HepG2 (cell line): ENCODE measurements at regions not wholly inside any gene's neighbourhood (a gene's known extent, or its start where the extent isn't known, plus 50 kb on each side); places are given as distances from the start of the nearest gene placed in this dataset.

Experiments used
- ATM ChIP-seq: fragments of 450-650 bp; IDR thresholded peaks from 2 replicates; pipeline ENCODE4 v1.7.1; 2017; ENCODE audit warnings: mild to moderate bottlenecking, borderline replicate concordance
- ESRRA ChIP-seq: sonication (generic); formaldehyde crosslinking; IDR thresholded peaks from 2 replicates; pipeline ENCODE4 v1.5.1; 2020; ENCODE audit warnings: mild to moderate bottlenecking, low read depth, missing genetic modification reagents
- JUNB ChIP-seq: sonication (generic); formaldehyde crosslinking; IDR thresholded peaks from 2 replicates; pipeline ENCODE4 v1.8.0; 2022; ENCODE audit warnings: missing genetic modification reagents, mild to moderate bottlenecking, borderline replicate concordance
- KAT2B ChIP-seq: fragments of 150-350 bp; IDR thresholded peaks from 2 replicates; pipeline ENCODE4 v1.6.1; 2014; ENCODE audit warnings: low read depth, low read length, borderline replicate concordance
- KMT2B ChIP-seq: IDR thresholded peaks from 2 replicates; pipeline ENCODE4 v1.6.1; 2016; ENCODE audit warnings: missing genetic modification reagents, missing compliant biosample characterization
- MXI1 ChIP-seq: IDR thresholded peaks from 3 replicates; pipeline ENCODE4 v1.6.1; 2012; ENCODE audit warnings: low read depth, low read length, inconsistent platforms, borderline replicate concordance
- ONECUT2 ChIP-seq: sonication (generic); formaldehyde crosslinking; IDR thresholded peaks from 2 replicates; pipeline ENCODE4 v1.4.0; 2020; ENCODE audit warnings: missing genetic modification reagents
- SIX1 ChIP-seq: sonication (generic); formaldehyde crosslinking; IDR thresholded peaks from 2 replicates; pipeline ENCODE4 v1.4.0; 2020; ENCODE audit warnings: missing genetic modification reagents, borderline replicate concordance
- SMAD1 ChIP-seq: sonication (generic); formaldehyde crosslinking; IDR thresholded peaks from 2 replicates; pipeline ENCODE4 v1.4.0; 2020; ENCODE audit warnings: missing genetic modification reagents, low read depth, mild to moderate bottlenecking, borderline replicate concordance
- TBX3 ChIP-seq: fragments of 450-650 bp; IDR thresholded peaks from 2 replicates; pipeline ENCODE4 v1.6.1; 2017; ENCODE audit warnings: antibody characterized with exemption, mild to moderate bottlenecking, inconsistent platforms, borderline replicate concordance
- TEAD3 ChIP-seq: optimal IDR thresholded peaks from 2 replicates; pipeline ENCODE3; 2016; ENCODE audit warnings: borderline replicate concordance
- U2AF1 ChIP-seq: fragments of 200-400 bp; formaldehyde crosslinking; optimal IDR thresholded peaks from 2 replicates; pipeline ENCODE3; 2017; ENCODE audit warnings: mild to moderate bottlenecking, low read depth, low read length
- ZBTB42 ChIP-seq: sonication (generic); formaldehyde crosslinking; IDR thresholded peaks from 2 replicates; pipeline ENCODE4 v1.5.0; 2020; ENCODE audit warnings: mild to moderate bottlenecking, missing genetic modification reagents
- ZBTB7B ChIP-seq: sonication (generic); formaldehyde crosslinking; IDR thresholded peaks from 2 replicates; pipeline ENCODE4 v1.4.0; 2020; ENCODE audit warnings: missing genetic modification reagents
- ZFYVE20 ChIP-seq: sonication (generic); formaldehyde crosslinking; IDR thresholded peaks from 2 replicates; pipeline ENCODE4 v1.8.0; 2023; ENCODE audit warnings: low read depth, mild to moderate bottlenecking, moderate library complexity, missing genetic modification reagents, borderline replicate concordance
- ZNF274 ChIP-seq: sonication (generic); formaldehyde crosslinking; IDR thresholded peaks from 2 replicates; pipeline ENCODE4 v1.5.1; 2020; ENCODE audit warnings: mild to moderate bottlenecking, missing genetic modification reagents
- ZNF432 ChIP-seq: sonication (generic); formaldehyde crosslinking; IDR thresholded peaks from 2 replicates; pipeline ENCODE4 v1.5.0; 2020; ENCODE audit warnings: missing genetic modification reagents, mild to moderate bottlenecking, borderline replicate concordance
- TF ChIP-seq, protein P1 (sequence below): IDR thresholded peaks from 2 replicates; pipeline ENCODE4 v1.6.1; 2016; ENCODE audit warnings: low read depth
- TF ChIP-seq, protein P2 (sequence below): sonication (generic); formaldehyde crosslinking; IDR thresholded peaks from 2 replicates; pipeline ENCODE4 v1.4.0; 2020; ENCODE audit warnings: missing genetic modification reagents
- TF ChIP-seq, protein P3 (sequence below): sonication (generic); formaldehyde crosslinking; IDR thresholded peaks from 2 replicates; pipeline ENCODE4 v1.8.0; 2022; ENCODE audit warnings: low read depth, missing genetic modification reagents
- TF ChIP-seq, protein P4 (sequence below): IDR thresholded peaks from 2 replicates; pipeline ENCODE4 v1.6.1; 2016; ENCODE audit warnings: missing compliant biosample characterization, missing genetic modification reagents, borderline replicate concordance

DNA sequence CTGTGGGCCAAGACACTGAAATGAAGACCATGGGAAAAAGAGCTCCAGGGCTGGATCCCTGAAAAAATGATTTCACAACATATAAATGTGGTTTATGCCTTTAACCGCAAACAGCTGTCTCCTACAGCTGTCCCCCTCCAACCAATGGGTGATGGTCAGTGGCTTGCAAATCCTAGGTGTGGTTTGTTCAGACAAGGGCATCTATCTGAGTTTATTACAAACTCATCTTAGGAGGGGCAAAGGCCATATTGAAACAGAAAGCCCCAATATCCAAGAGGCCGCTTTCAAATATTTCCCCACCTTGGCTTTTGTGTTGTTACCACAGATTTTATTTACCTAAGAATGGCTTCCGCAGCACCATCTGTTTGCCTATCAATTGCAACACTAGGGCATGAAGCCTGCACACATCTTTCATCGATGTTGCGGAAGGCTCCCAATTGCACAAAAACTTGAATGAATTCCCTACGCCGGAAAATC, 503.6 kb upstream of the AMELY start (continued):
- TF ChIP-seq KAT2B, result no peak
- TF ChIP-seq, protein P1, sequence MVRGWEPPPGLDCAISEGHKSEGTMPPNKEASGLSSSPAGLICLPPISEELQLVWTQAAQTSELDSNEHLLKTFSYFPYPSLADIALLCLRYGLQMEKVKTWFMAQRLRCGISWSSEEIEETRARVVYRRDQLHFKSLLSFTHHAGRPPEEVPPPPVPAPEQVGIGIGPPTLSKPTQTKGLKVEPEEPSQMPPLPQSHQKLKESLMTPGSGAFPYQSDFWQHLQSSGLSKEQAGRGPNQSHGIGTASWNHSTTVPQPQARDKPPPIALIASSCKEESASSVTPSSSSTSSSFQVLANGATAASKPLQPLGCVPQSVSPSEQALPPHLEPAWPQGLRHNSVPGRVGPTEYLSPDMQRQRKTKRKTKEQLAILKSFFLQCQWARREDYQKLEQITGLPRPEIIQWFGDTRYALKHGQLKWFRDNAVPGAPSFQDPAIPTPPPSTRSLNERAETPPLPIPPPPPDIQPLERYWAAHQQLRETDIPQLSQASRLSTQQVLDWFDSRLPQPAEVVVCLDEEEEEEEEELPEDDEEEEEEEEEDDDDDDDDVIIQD (CRISPR knock-in tag), result no peak
- TF ChIP-seq ATM, result no peak
- no peak for TF ChIP-seq MXI1
- TF ChIP-seq, protein P2, sequence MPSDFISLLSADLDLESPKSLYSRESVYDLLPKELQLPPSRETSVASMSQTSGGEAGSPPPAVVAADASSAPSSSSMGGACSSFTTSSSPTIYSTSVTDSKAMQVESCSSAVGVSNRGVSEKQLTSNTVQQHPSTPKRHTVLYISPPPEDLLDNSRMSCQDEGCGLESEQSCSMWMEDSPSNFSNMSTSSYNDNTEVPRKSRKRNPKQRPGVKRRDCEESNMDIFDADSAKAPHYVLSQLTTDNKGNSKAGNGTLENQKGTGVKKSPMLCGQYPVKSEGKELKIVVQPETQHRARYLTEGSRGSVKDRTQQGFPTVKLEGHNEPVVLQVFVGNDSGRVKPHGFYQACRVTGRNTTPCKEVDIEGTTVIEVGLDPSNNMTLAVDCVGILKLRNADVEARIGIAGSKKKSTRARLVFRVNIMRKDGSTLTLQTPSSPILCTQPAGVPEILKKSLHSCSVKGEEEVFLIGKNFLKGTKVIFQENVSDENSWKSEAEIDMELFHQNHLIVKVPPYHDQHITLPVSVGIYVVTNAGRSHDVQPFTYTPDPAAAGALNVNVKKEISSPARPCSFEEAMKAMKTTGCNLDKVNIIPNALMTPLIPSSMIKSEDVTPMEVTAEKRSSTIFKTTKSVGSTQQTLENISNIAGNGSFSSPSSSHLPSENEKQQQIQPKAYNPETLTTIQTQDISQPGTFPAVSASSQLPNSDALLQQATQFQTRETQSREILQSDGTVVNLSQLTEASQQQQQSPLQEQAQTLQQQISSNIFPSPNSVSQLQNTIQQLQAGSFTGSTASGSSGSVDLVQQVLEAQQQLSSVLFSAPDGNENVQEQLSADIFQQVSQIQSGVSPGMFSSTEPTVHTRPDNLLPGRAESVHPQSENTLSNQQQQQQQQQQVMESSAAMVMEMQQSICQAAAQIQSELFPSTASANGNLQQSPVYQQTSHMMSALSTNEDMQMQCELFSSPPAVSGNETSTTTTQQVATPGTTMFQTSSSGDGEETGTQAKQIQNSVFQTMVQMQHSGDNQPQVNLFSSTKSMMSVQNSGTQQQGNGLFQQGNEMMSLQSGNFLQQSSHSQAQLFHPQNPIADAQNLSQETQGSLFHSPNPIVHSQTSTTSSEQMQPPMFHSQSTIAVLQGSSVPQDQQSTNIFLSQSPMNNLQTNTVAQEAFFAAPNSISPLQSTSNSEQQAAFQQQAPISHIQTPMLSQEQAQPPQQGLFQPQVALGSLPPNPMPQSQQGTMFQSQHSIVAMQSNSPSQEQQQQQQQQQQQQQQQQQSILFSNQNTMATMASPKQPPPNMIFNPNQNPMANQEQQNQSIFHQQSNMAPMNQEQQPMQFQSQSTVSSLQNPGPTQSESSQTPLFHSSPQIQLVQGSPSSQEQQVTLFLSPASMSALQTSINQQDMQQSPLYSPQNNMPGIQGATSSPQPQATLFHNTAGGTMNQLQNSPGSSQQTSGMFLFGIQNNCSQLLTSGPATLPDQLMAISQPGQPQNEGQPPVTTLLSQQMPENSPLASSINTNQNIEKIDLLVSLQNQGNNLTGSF (CRISPR knock-in tag), result no peak
- no peak for TF ChIP-seq ESRRA (CRISPR knock-in tag)
- TF ChIP-seq ZBTB42 (CRISPR knock-in tag), result no peak
- no peak for TF ChIP-seq KMT2B (CRISPR knock-in tag)
- TF ChIP-seq ONECUT2 (CRISPR knock-in tag), result no peak
- TF ChIP-seq SIX1 (CRISPR knock-in tag), result no peak
- TF ChIP-seq SMAD1, result no peak
- TF ChIP-seq TEAD3 (CRISPR knock-in tag), result peak; percentile 54
- TF ChIP-seq TBX3, result 0 out of 2 replicates have a peak, but pooled peaks have one; percentile 17
- no peak for TF ChIP-seq ZFYVE20 (CRISPR knock-in tag)
- TF ChIP-seq, protein P3, sequence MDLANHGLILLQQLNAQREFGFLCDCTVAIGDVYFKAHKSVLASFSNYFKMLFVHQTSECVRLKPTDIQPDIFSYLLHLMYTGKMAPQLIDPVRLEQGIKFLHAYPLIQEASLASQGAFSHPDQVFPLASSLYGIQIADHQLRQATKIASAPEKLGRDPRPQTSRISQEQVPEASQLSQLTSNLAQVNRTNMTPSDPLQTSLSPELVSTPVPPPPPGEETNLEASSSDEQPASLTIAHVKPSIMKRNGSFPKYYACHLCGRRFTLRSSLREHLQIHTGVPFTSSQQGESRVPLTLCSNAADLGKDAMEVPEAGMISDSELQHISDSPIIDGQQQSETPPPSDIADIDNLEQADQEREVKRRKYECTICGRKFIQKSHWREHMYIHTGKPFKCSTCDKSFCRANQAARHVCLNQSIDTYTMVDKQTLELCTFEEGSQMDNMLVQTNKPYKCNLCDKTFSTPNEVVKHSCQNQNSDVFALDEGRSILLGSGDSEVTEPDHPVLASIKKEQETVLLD (CRISPR knock-in tag), result no peak
- no peak for TF ChIP-seq JUNB (CRISPR knock-in tag)
- TF ChIP-seq ZNF274 (CRISPR knock-in tag), result no peak
- TF ChIP-seq, protein P4, sequence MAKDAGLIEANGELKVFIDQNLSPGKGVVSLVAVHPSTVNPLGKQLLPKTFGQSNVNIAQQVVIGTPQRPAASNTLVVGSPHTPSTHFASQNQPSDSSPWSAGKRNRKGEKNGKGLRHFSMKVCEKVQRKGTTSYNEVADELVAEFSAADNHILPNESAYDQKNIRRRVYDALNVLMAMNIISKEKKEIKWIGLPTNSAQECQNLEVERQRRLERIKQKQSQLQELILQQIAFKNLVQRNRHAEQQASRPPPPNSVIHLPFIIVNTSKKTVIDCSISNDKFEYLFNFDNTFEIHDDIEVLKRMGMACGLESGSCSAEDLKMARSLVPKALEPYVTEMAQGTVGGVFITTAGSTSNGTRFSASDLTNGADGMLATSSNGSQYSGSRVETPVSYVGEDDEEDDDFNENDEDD (CRISPR knock-in tag), result no peak
- no peak for TF ChIP-seq U2AF1
- TF ChIP-seq ZBTB7B, result no peak
- TF ChIP-seq ZNF432 (CRISPR knock-in tag), result no peak
